ENCODE measurements at regions not wholly inside any gene's neighbourhood (a gene's known extent, or its start where the extent isn't known, plus 50 kb on each side); places are given as distances from the start of the nearest gene placed in this dataset.
"Not testable (repeated sequence)": the region's sequence is repeated elsewhere in the genome, so short reads cannot be mapped to it uniquely, and the experiment has no call there.

- DNase-seq (ENCODE audit: low read depth, low spot score): no peak
Measured at GRCh38 chr11:37456746-37457145, 858.7 kb upstream of the RAG2 start.

- no peak for DNase-seq (ENCODE audit: low read depth, low spot score)
Measured at GRCh38 chr11:37451903-37452302, 853.9 kb upstream of the RAG2 start.

- no peak for DNase-seq (ENCODE audit: low read depth, low spot score)
Measured at GRCh38 chr11:37450613-37451012, 852.6 kb upstream of the RAG2 start.

GRCh38 chr11:37449146-37449545 is 851.1 kb upstream of the RAG2 start:
- DNase-seq (ENCODE audit: low read depth, low spot score): peak; percentile 51

- no peak for DNase-seq (ENCODE audit: low read depth, low spot score)
Measured at GRCh38 chr11:37442576-37442975, 844.5 kb upstream of the RAG2 start.

GRCh38 chr11:37431633-37432230 is 833.7 kb upstream of the RAG2 start:
- not testable (repeated sequence) for DNase-seq (ENCODE audit: low read depth, low spot score)

GRCh38 chr11:37430966-37431632 is 833.1 kb upstream of the RAG2 start:
- not testable (repeated sequence) for DNase-seq (ENCODE audit: low read depth, low spot score)

GRCh38 chr11:37422511-37422910 is 824.5 kb upstream of the RAG2 start:
- DNase-seq (ENCODE audit: low read depth, low spot score): no peak

- DNase-seq (ENCODE audit: low read depth, low spot score): no peak
Measured at GRCh38 chr11:37411289-37411688, 813.3 kb upstream of the RAG2 start.

- DNase-seq (ENCODE audit: low read depth, low spot score): no peak
Measured at GRCh38 chr11:37409124-37409523, 811.1 kb upstream of the RAG2 start.

GRCh38 chr11:37407461-37407860 is 809.4 kb upstream of the RAG2 start:
- DNase-seq (ENCODE audit: low read depth, low spot score): no peak

- DNase-seq (ENCODE audit: low read depth, low spot score): no peak
Measured at GRCh38 chr11:37406651-37407050, 808.6 kb upstream of the RAG2 start.

- no peak for DNase-seq (ENCODE audit: low read depth, low spot score)
Measured at GRCh38 chr11:37404231-37404630, 806.2 kb upstream of the RAG2 start.

- no peak for DNase-seq (ENCODE audit: low read depth, low spot score)
Measured at GRCh38 chr11:37402663-37403062, 804.6 kb upstream of the RAG2 start.

- DNase-seq (ENCODE audit: low read depth, low spot score): no peak
Measured at GRCh38 chr11:37394236-37394870, 796.3 kb upstream of the RAG2 start.

GRCh38 chr11:37391615-37392014 is 793.6 kb upstream of the RAG2 start:
- DNase-seq (ENCODE audit: low read depth, low spot score): no peak

GRCh38 chr11:37390576-37391083 is 792.6 kb upstream of the RAG2 start:
- no peak for DNase-seq (ENCODE audit: low read depth, low spot score)

- DNase-seq (ENCODE audit: low read depth, low spot score): no peak
Measured at GRCh38 chr11:37378958-37379357, 780.9 kb upstream of the RAG2 start.

- DNase-seq (ENCODE audit: low read depth, low spot score): no peak
Measured at GRCh38 chr11:37372667-37373066, 774.6 kb upstream of the RAG2 start.

GRCh38 chr11:37371346-37371970 is 773.4 kb upstream of the RAG2 start:
- no peak for DNase-seq (ENCODE audit: low read depth, low spot score)

- no peak for DNase-seq (ENCODE audit: low read depth, low spot score)
Measured at GRCh38 chr11:37370817-37371216, 772.8 kb upstream of the RAG2 start.

- no peak for DNase-seq (ENCODE audit: low read depth, low spot score)
Measured at GRCh38 chr11:37364246-37364839, 766.3 kb upstream of the RAG2 start.

All from smooth muscle cell of the brain vasculature (primary cell).